ENCODE measurements at regions not wholly inside any gene's neighbourhood (a gene's known extent, or its start where the extent isn't known, plus 50 kb on each side); places are given as distances from the start of the nearest gene placed in this dataset.

- Mint-ChIP-seq H3K4me1 (ENCODE audit: low read depth) (no peaks in the 10 kb centered on the region), H3K36me3 (ENCODE audit: low read depth) (no peaks in the 10 kb centered on the region), H3K9me3 (no peaks in the 10 kb centered on the region), H3K4me3 (no peak overlapping the region), H3K27me3 (peaks cover 19% of the 10 kb centered on the region), H3K27ac (no peak overlapping the region)
- intact Hi-C loops (cut with micrococcal nuclease), result no loop called here
- POLR2A ChIA-PET, result no interaction called here
- DNase-seq, result no peak
- CTCF ChIA-PET, result no interaction called here
- no peak for ATAC-seq
- TF ChIP-seq CTCF (IDR thresholded peaks at IDR 0.05), result no peak
These were observed 106.1 kb upstream of the EPB41L4A start for GRCh38 chr5:112525217-112525616.

DNA sequence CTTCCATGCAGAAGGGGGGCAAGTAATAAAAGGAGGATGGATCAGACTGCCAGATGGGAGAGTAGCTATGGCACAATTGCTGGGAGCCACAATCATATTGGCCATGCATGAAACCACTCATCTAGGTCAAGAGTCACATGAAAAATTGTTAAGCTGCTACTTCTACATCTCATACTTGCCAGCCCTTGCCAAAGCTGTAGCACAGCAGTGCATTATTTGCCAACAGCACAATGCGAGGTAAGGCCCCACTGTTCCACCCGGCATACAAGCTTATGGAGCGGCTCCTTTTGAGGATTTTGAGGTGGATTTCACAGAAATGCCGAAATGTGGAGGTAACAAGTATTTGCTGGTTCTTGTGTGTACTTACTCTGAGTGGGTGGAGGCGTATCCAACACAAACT is 109.9 kb upstream of the EPB41L4A start:
- POLR2A ChIA-PET, result no interaction called here
- intact Hi-C loops (cut with micrococcal nuclease), result no loop called here

DNA sequence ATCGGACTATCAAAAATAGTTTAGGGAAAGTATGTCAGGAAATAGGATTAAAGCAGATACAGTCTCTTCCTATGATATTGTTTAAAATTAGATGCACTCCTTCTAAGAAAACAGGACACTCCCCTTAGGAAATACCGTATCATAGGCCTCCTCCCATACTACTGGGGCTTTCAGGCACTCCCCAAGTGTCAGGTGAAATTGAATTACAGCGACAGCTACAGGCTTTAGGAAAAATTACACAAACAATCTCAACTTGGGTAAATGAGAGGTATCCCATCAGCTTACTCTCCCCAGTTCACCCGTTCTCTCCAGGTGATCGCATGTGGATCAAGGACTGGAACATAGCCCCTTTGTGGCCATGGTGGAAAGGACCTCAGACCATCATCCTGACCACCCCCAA is 110.4 kb upstream of the EPB41L4A start:
- no peak for DNase-seq

More for the DNA sequence above, 109.9 kb upstream of the EPB41L4A start:
- no peak for TF ChIP-seq CTCF (IDR thresholded peaks at IDR 0.05)
- no peaks in the 10 kb centered on the region for H3K36me3 Mint-ChIP-seq (ENCODE audit: low read depth)
- H3K9me3 Mint-ChIP-seq, result no peaks in the 10 kb centered on the region
- DNase-seq (no peak), ATAC-seq (no peak)
- no peak overlapping the region for H3K4me3 Mint-ChIP-seq
- peaks cover 2% of the 10 kb centered on the region for H3K4me1 Mint-ChIP-seq (ENCODE audit: low read depth)
- CTCF ChIA-PET, result interaction anchor here (1.0 to 2.3 kb wide), 2 partner anchors 9 to 12 kb away, joined by 3 to 7 read pairs; no protein-coding TSS in a partner anchor
- no peak overlapping the region for H3K27ac Mint-ChIP-seq
- H3K27me3 Mint-ChIP-seq, result peaks cover 4% of the 10 kb centered on the region

GRCh38 chr5:112532654-112533360 is 113.7 kb upstream of the EPB41L4A start:
- ChIA-PET CTCF (no interaction called here), POLR2A (interaction anchor here (0.6 kb wide), 1 partner anchor 120 kb away, joined by 3 read pairs; no protein-coding TSS in a partner anchor)
- DNase-seq (no peak), ATAC-seq (no peak)
- no peaks in the 10 kb centered on the region for H3K36me3 Mint-ChIP-seq (ENCODE audit: low read depth)
- TF ChIP-seq CTCF (IDR thresholded peaks at IDR 0.05), result no peak
- intact Hi-C loops (cut with micrococcal nuclease), result no loop called here
- no peaks in the 10 kb centered on the region for H3K27me3 Mint-ChIP-seq
- H3K4me3 Mint-ChIP-seq, result no peak overlapping the region
- peaks cover 2% of the 10 kb centered on the region for H3K4me1 Mint-ChIP-seq (ENCODE audit: low read depth)
- H3K9me3 Mint-ChIP-seq, result no peaks in the 10 kb centered on the region
- no peak overlapping the region for H3K27ac Mint-ChIP-seq

More for the DNA sequence above, 110.4 kb upstream of the EPB41L4A start:
- TF ChIP-seq CTCF (IDR thresholded peaks at IDR 0.05), result no peak
- intact Hi-C loops (cut with micrococcal nuclease), result no loop called here
- no peaks in the 10 kb centered on the region for H3K9me3 Mint-ChIP-seq
- H3K36me3 Mint-ChIP-seq (ENCODE audit: low read depth), result no peaks in the 10 kb centered on the region
- no peak overlapping the region for H3K27ac Mint-ChIP-seq
- ChIA-PET POLR2A (no interaction called here), CTCF (interaction anchor here (1.0 to 2.3 kb wide), 2 partner anchors 8 to 12 kb away, joined by 3 to 7 read pairs; no protein-coding TSS in a partner anchor)
- peaks cover 2% of the 10 kb centered on the region for H3K4me1 Mint-ChIP-seq (ENCODE audit: low read depth)
- ATAC-seq, result no peak
- H3K27me3 Mint-ChIP-seq, result peaks cover 4% of the 10 kb centered on the region
- H3K4me3 Mint-ChIP-seq, result no peak overlapping the region

DNA sequence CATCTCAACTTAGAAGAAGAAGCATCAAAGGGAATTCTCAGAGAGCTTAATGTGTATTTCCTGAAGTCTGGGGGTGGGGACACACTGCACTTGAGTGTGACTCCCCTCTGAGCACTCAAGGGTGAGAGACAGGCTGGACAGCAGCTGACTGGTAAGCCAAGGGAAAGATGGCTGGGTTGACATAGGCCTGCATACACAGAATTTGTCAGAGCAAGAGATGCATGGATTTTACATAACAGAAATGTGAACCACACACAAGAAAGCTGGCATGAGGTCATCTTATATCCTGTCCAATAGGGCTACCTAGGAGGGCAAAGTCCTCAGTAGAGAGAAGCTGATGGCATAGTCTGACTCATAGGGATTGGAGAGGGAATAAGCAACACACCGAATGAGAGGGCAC is 114.3 kb upstream of the EPB41L4A start:
- Mint-ChIP-seq H3K27ac (no peak overlapping the region), H3K4me3 (no peak overlapping the region), H3K36me3 (ENCODE audit: low read depth) (no peaks in the 10 kb centered on the region), H3K27me3 (peaks cover 2% of the 10 kb centered on the region), H3K4me1 (ENCODE audit: low read depth) (peaks cover 2% of the 10 kb centered on the region), H3K9me3 (no peaks in the 10 kb centered on the region)
- ATAC-seq, result no peak
- ChIA-PET POLR2A (interaction anchor here (0.6 kb wide), 1 partner anchor 121 kb away, joined by 3 read pairs; no protein-coding TSS in a partner anchor), CTCF (no interaction called here)
- DNase-seq, result no peak
- no peak for TF ChIP-seq CTCF (IDR thresholded peaks at IDR 0.05)
- intact Hi-C loops (cut with micrococcal nuclease), result no loop called here
